GM19438 (cell line): ENCODE measurements at regions not wholly inside any gene's neighbourhood (a gene's known extent, or its start where the extent isn't known, plus 50 kb on each side); places are given as distances from the start of the nearest gene placed in this dataset.

Experiments
- ATAC-seq: cut with Tn5 transposase; IDR thresholded peaks from one replicate; pipeline ENCODE4 v1.9.1; 2021; ENCODE audit warnings: low read depth; ENCODE audit not compliant: unreplicated experiment

- no peak for ATAC-seq
These were observed 622.9 kb upstream of the ADAMTS5 start for GRCh38 chr21:27589781-27590180.

- ATAC-seq = no peak
These were observed 620.1 kb upstream of the ADAMTS5 start for GRCh38 chr21:27586986-27587385.

- no peak for ATAC-seq
These were observed 619.4 kb upstream of the ADAMTS5 start for GRCh38 chr21:27586326-27586725.

GRCh38 chr21:27584256-27584655, 617.4 kb upstream of the ADAMTS5 start:
- no peak for ATAC-seq

GRCh38 chr21:27582948-27583430, 616.1 kb upstream of the ADAMTS5 start:
- no peak for ATAC-seq

- ATAC-seq = no peak
These were observed 615.5 kb upstream of the ADAMTS5 start for GRCh38 chr21:27582246-27582947.

GRCh38 chr21:27581168-27581567, 614.3 kb upstream of the ADAMTS5 start:
- ATAC-seq = no peak

- no peak for ATAC-seq
These were observed 613.4 kb upstream of the ADAMTS5 start for GRCh38 chr21:27580276-27580675.

- no peak for ATAC-seq
These were observed 611.9 kb upstream of the ADAMTS5 start for GRCh38 chr21:27578741-27579265.

- ATAC-seq = no peak
These were observed 605.8 kb upstream of the ADAMTS5 start for GRCh38 chr21:27572696-27573095.

GRCh38 chr21:27571706-27572105, 604.8 kb upstream of the ADAMTS5 start:
- no peak for ATAC-seq

GRCh38 chr21:27570306-27570868, 603.5 kb upstream of the ADAMTS5 start:
- no peak for ATAC-seq

GRCh38 chr21:27569831-27570230, 602.9 kb upstream of the ADAMTS5 start:
- no peak for ATAC-seq

- no peak for ATAC-seq
These were observed 602.2 kb upstream of the ADAMTS5 start for GRCh38 chr21:27569091-27569490.

GRCh38 chr21:27567381-27567780, 600.5 kb upstream of the ADAMTS5 start:
- no peak for ATAC-seq

GRCh38 chr21:27566521-27566920, 599.6 kb upstream of the ADAMTS5 start:
- ATAC-seq = no peak

- no peak for ATAC-seq
These were observed 598.5 kb upstream of the ADAMTS5 start for GRCh38 chr21:27565364-27565763.

GRCh38 chr21:27564684-27565301, 597.9 kb upstream of the ADAMTS5 start:
- ATAC-seq = no peak

GRCh38 chr21:27562303-27562702, 595.4 kb upstream of the ADAMTS5 start:
- no peak for ATAC-seq

GRCh38 chr21:27561116-27561515, 594.2 kb upstream of the ADAMTS5 start:
- no peak for ATAC-seq

GRCh38 chr21:27557356-27557755, 590.5 kb upstream of the ADAMTS5 start:
- no peak for ATAC-seq

GRCh38 chr21:27555996-27556395, 589.1 kb upstream of the ADAMTS5 start:
- ATAC-seq = no peak
